Activated CD4-positive, alpha-beta memory T cell treated with anti-CD3 and anti-CD28 coated beads for 36 hours (primary cell): ENCODE measurements at regions not wholly inside any gene's neighbourhood (a gene's known extent, or its start where the extent isn't known, plus 50 kb on each side); places are given as distances from the start of the nearest gene placed in this dataset.
A peak's percentile ranks its signal among the peaks of the same experiment; 100 is the strongest.
"Not testable (repeated sequence)": the region's sequence is repeated elsewhere in the genome, so short reads cannot be mapped to it uniquely, and the experiment has no call there.

Source experiments
- CTCF ChIA-PET: fragments of 350-600 bp; sonication (Branson Sonifier 250); formaldehyde crosslinking; loops from one replicate; lab custom pipeline; 2021; ENCODE audit warnings: antibody characterized with exemption, inconsistent platforms; lab: Charles Lee
- POLR2A ChIA-PET: fragments of 350-600 bp; sonication (Branson Sonifier 250); formaldehyde crosslinking; loops from one replicate; lab custom pipeline; 2021; ENCODE audit warnings: antibody characterized with exemption; lab: Charles Lee
- DNase-seq: peaks from one replicate; pipeline ENCODE4 v3.0.0-alpha.2; 2020
- H3K27ac Mint-ChIP-seq: one replicate; pipeline ENCODE4 v1.8.0; 2021; ENCODE audit warnings: mixed read lengths
- H3K27me3 Mint-ChIP-seq: one replicate; pipeline ENCODE4 v1.8.0; 2021; ENCODE audit warnings: mixed read lengths
- H3K36me3 Mint-ChIP-seq: one replicate; pipeline ENCODE4 v1.8.0; 2021; ENCODE audit warnings: mixed read lengths
- H3K4me1 Mint-ChIP-seq: one replicate; pipeline ENCODE4 v1.8.0; 2021; ENCODE audit warnings: low read depth, mixed read lengths
- H3K4me3 Mint-ChIP-seq: one replicate; pipeline ENCODE4 v1.8.0; 2021; ENCODE audit warnings: mild to moderate bottlenecking, mixed read lengths
- H3K9me3 Mint-ChIP-seq: one replicate; pipeline ENCODE4 v1.8.0; 2021; ENCODE audit warnings: mixed read lengths
- intact Hi-C: fragments of 100-400 bp; cut with micrococcal nuclease; formaldehyde crosslinking; loops from one replicate; pipeline ENCODE4 v1.15.1; 2023

- ChIA-PET POLR2A (no interaction called here), CTCF (no interaction called here)
- no peaks in the 10 kb centered on the region for H3K36me3 Mint-ChIP-seq
- no peak for DNase-seq
- no peak overlapping the region for H3K27ac Mint-ChIP-seq
- intact Hi-C loops, result no loop called here
- peaks cover 3% of the 10 kb centered on the region for H3K9me3 Mint-ChIP-seq
- no peaks in the 10 kb centered on the region for H3K4me1 Mint-ChIP-seq
- no peak overlapping the region for H3K4me3 Mint-ChIP-seq
- H3K27me3 Mint-ChIP-seq, result peaks cover 18% of the 10 kb centered on the region
Observed at GRCh38 chr11:93902921-93903320, 52.5 kb upstream of the VSTM5 start.

- intact Hi-C loops, result no loop called here
- H3K4me3 Mint-ChIP-seq, result no peak overlapping the region
- H3K9me3 Mint-ChIP-seq, result peaks cover 3% of the 10 kb centered on the region
- CTCF ChIA-PET, result interaction anchor here (0.9 kb wide), 1 partner anchor 9 kb away, joined by 4 read pairs; no protein-coding TSS in a partner anchor
- POLR2A ChIA-PET, result no interaction called here
- DNase-seq, result no peak
- H3K36me3 Mint-ChIP-seq, result no peaks in the 10 kb centered on the region
- H3K27ac Mint-ChIP-seq, result no peak overlapping the region
- H3K4me1 Mint-ChIP-seq, result no peaks in the 10 kb centered on the region
- peaks cover 9% of the 10 kb centered on the region for H3K27me3 Mint-ChIP-seq
Observed at GRCh38 chr11:93903989-93904388, 53.6 kb upstream of the VSTM5 start.

DNA sequence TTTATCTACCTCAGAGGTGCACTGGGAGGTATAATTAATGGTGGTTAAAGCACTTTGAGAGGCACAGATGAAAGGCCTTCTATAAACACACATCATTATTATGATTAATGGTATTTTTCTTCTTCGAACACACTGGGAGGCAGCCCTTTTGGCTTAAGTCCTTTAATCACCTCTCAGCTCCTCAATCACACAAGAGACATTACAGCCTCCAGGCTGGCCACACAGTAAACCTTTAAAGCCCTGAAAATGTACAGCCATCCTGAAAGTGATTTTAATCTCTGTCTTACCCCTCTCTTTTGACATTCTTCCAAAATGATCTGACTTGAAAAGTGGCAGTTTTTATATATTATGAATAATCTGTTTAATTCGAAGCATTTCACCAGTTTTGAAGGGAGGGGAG is 54.3 kb upstream of the VSTM5 start:
- ChIA-PET CTCF (no interaction called here), POLR2A (no interaction called here)
- no peaks in the 10 kb centered on the region for H3K4me1 Mint-ChIP-seq
- DNase-seq, result no peak
- H3K36me3 Mint-ChIP-seq, result no peaks in the 10 kb centered on the region
- peaks cover 1% of the 10 kb centered on the region for H3K9me3 Mint-ChIP-seq
- H3K27ac Mint-ChIP-seq, result no peak overlapping the region
- no peak overlapping the region for H3K4me3 Mint-ChIP-seq
- peaks cover 6% of the 10 kb centered on the region for H3K27me3 Mint-ChIP-seq
- intact Hi-C loops, result no loop called here

- H3K4me1 Mint-ChIP-seq, result no peaks in the 10 kb centered on the region
- H3K4me3 Mint-ChIP-seq, result no peak overlapping the region
- ChIA-PET POLR2A (no interaction called here), CTCF (interaction anchor here (2.0 kb wide), 1 partner anchor 10 kb away, joined by 7 read pairs; no protein-coding TSS in a partner anchor)
- H3K27me3 Mint-ChIP-seq, result peaks cover 4% of the 10 kb centered on the region
- intact Hi-C loops, result no loop called here
- no peaks in the 10 kb centered on the region for H3K36me3 Mint-ChIP-seq
- H3K27ac Mint-ChIP-seq, result no peak overlapping the region
- DNase-seq, result no peak
- no peaks in the 10 kb centered on the region for H3K9me3 Mint-ChIP-seq
Observed at GRCh38 chr11:93905384-93905783, 55.0 kb upstream of the VSTM5 start.

DNA sequence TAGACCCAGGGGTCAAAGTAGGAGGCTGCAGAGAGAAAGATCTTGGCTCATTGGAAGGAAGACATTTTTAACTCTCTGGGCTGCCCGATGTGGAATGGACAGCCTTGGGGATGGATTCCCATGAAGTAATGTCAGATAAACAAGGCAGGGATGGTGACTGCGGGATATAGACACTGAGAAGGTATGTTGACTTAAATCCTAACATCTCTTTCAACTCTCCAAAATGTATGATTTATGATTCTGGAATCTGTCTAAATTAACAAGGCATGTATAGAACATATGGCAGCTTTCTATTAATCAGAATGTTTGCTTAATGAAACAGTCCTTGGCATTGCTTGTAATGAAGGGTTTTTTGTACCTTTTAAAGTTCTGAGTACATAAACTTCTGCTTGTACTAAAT is 56.1 kb upstream of the VSTM5 start:
- Mint-ChIP-seq H3K9me3 (no peaks in the 10 kb centered on the region), H3K4me3 (no peak overlapping the region), H3K27me3 (peaks cover 1% of the 10 kb centered on the region), H3K4me1 (no peaks in the 10 kb centered on the region), H3K36me3 (no peaks in the 10 kb centered on the region), H3K27ac (no peak overlapping the region)
- ChIA-PET CTCF (interaction anchor here (2.0 kb wide), 1 partner anchor 11 kb away, joined by 7 read pairs; no protein-coding TSS in a partner anchor), POLR2A (no interaction called here)
- intact Hi-C loops, result no loop called here
- no peak for DNase-seq

DNA sequence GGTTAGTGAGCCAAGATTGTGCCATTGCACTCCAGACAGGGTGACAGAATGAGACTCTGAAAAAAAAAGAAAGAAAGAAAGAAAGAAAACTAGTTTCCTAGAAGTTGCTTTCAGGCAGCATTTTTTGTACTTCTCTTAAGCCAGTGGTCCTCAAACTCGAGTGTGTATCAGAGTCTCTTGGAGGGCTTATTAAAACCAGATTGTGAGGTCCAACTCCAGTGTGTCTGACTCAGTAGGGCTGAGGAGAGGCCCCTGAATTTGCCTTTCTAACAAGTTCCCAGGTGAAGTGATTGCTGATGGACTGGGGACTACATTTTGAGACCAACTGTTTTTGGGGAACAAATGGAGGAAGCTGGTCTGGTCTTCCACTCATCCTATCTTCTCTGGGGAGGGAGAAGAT is 57.5 kb upstream of the VSTM5 start:
- Mint-ChIP-seq H3K4me1 (no peaks in the 10 kb centered on the region), H3K27ac (no peak overlapping the region), H3K27me3 (no peaks in the 10 kb centered on the region), H3K9me3 (no peaks in the 10 kb centered on the region), H3K4me3 (no peak overlapping the region), H3K36me3 (no peaks in the 10 kb centered on the region)
- ChIA-PET CTCF (no interaction called here), POLR2A (no interaction called here)
- no peak for DNase-seq
- intact Hi-C loops, result no loop called here

DNA sequence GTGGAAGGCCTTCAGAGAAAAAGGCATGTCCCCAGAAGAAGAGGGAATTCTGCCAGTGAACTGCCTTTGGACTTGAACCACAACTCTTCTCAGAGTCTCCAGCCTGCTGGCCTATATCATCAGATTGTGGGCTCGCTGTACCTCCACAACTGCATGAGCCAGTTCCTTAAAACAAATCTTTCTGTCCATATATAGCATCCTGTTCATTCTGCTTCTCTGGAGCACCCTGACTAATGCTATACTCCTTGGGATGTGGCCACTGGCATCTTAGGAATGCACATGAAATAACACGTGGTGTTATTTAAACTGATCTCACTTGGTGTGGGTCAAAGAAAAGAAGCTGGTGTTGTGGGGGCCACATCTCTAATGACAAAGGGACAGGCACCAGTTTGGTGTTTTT is 58.3 kb upstream of the VSTM5 start:
- Mint-ChIP-seq H3K27ac (no peak overlapping the region), H3K27me3 (no peaks in the 10 kb centered on the region), H3K36me3 (no peaks in the 10 kb centered on the region), H3K4me1 (no peaks in the 10 kb centered on the region), H3K4me3 (no peak overlapping the region), H3K9me3 (no peaks in the 10 kb centered on the region)
- intact Hi-C loops, result no loop called here
- no peak for DNase-seq
- CTCF ChIA-PET, result no interaction called here
- POLR2A ChIA-PET, result no interaction called here

DNA sequence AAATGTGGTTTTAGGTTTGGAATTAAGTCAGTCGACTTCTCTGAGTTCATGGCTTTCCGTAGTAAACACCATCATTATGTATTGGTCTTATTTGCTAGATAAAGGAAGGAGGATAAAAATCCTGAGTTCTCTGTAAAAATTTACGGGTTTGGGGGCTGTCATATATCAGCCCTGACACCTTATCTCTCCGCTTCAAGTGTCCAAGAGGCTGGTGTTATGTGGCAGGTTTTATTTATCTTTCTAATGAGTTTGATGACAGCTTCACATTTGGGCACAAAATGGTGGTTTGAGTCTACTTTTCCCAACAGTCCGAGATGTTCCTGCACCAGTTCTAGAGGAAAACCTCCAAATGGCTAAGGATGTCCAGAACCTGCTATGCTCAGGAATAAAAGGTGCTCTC is 67.3 kb upstream of the VSTM5 start:
- no peaks in the 10 kb centered on the region for H3K36me3 Mint-ChIP-seq
- no peak overlapping the region for H3K27ac Mint-ChIP-seq
- H3K9me3 Mint-ChIP-seq, result no peaks in the 10 kb centered on the region
- H3K4me3 Mint-ChIP-seq, result no peak overlapping the region
- POLR2A ChIA-PET, result no interaction called here
- no peaks in the 10 kb centered on the region for H3K4me1 Mint-ChIP-seq
- DNase-seq, result no peak
- CTCF ChIA-PET, result no interaction called here
- H3K27me3 Mint-ChIP-seq, result peaks cover 25% of the 10 kb centered on the region
- intact Hi-C loops, result no loop called here

DNA sequence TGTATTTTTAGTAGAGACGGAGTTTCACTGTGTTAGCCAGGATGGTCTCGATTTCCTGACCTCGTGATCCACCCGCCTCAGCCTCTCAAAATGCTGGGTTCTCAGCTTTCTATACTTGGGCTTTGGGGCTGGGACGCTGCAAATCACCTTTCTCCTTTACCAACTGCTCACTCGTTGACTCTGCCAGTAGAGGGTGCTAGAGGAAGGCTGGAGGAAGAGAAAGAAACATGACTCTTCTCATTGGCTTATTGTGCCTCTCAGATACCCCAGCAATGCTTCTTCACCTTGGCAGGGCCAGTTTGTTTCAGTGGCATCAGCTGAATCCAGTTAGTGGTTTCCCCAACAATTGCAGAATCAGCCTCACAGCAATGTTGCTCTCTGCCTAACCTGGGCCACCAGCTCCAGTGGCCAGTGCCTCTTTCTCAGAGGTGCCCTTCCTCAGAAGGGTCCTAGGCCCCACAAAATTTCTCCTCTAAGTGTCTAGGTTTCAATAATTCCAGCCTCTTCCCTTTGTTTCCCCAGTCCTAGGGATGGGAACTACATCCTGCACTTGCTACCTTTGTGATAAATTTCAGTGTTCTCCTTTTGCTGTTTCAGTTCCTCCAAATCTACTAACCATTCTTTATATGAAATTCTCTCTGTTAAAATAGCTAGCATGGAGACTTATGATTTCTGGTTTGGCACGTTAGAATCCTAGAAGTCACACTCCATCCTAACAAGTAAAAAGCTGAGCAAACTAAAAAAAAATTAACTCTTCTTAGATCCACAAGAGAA is 71.5 kb upstream of the VSTM5 start:
- no peaks in the 10 kb centered on the region for H3K36me3 Mint-ChIP-seq
- POLR2A ChIA-PET, result no interaction called here
- H3K4me3 Mint-ChIP-seq, result no peak overlapping the region
- intact Hi-C loops, result loop anchor here (1.0 kb wide), 1 partner anchor 582 kb away; no protein-coding TSS in a partner anchor
- no peak overlapping the region for H3K27ac Mint-ChIP-seq
- H3K4me1 Mint-ChIP-seq, result no peaks in the 10 kb centered on the region
- CTCF ChIA-PET, result interaction anchor here (0.7 to 1.3 kb wide), 4 partner anchors 10 to 583 kb away, joined by 3 to 4 read pairs (median 4); partner anchors contain the start of gene PANX1
- peaks cover 7% of the 10 kb centered on the region for H3K9me3 Mint-ChIP-seq
- peaks cover 23% of the 10 kb centered on the region for H3K27me3 Mint-ChIP-seq
- DNase-seq, result peak; percentile 30

DNA sequence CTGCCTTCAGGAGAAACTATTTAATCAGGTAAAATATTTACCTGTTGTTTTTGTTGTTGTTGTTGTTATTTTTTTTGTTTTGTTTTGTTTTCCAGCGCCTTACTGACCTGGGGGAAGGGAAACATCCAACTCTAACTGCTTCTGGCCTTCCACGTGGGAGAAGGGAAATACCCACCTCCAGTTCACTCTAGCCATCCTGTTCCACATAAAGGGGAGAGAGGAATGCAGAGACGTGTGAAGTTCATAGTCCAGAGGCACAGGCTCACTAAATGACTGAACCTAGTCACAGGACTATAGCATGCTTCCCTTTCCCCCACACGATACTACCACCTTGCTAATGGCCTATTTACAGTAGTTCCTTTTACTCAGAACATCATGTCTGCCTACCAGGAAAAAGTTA is 72.4 kb upstream of the VSTM5 start:
- H3K4me3 Mint-ChIP-seq, result no peak overlapping the region
- no peaks in the 10 kb centered on the region for H3K36me3 Mint-ChIP-seq
- CTCF ChIA-PET, result no interaction called here
- no peaks in the 10 kb centered on the region for H3K4me1 Mint-ChIP-seq
- POLR2A ChIA-PET, result no interaction called here
- H3K27ac Mint-ChIP-seq, result no peak overlapping the region
- no peak for DNase-seq
- intact Hi-C loops, result no loop called here
- peaks cover 20% of the 10 kb centered on the region for H3K27me3 Mint-ChIP-seq
- peaks cover 7% of the 10 kb centered on the region for H3K9me3 Mint-ChIP-seq

DNA sequence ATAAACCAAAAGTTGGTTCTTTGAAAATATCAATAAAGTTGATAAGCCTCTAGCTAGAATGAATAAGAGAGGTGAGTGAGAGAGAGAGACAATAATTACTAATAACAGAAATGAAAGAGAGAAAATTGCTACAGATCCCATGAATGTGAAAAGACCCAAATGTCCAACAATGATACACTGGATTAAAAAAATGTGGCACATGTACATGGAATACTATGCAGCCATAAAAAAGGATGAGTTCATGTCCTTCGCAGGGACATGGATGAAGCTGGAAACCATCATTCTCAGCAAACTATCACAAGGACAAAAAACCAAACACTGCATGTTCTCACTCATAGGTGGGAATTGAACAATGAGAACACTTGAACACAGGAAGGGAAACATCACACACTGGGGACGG is 75.7 kb upstream of the VSTM5 start:
- intact Hi-C loops, POLR2A ChIA-PET, H3K4me3 Mint-ChIP-seq, H3K4me1 Mint-ChIP-seq, H3K27ac Mint-ChIP-seq, H3K36me3 Mint-ChIP-seq, H3K27me3 Mint-ChIP-seq, DNase-seq, H3K9me3 Mint-ChIP-seq, CTCF ChIA-PET: not testable (repeated sequence)

GRCh38 chr11:93929407-93929806 is 79.0 kb upstream of the VSTM5 start:
- ChIA-PET POLR2A (no interaction called here), CTCF (no interaction called here)
- Mint-ChIP-seq H3K27me3 (peaks cover 3% of the 10 kb centered on the region), H3K27ac (no peak overlapping the region), H3K36me3 (no peaks in the 10 kb centered on the region), H3K4me1 (no peaks in the 10 kb centered on the region), H3K9me3 (peaks cover 7% of the 10 kb centered on the region), H3K4me3 (no peak overlapping the region)
- DNase-seq, result no peak
- intact Hi-C loops, result no loop called here

DNA sequence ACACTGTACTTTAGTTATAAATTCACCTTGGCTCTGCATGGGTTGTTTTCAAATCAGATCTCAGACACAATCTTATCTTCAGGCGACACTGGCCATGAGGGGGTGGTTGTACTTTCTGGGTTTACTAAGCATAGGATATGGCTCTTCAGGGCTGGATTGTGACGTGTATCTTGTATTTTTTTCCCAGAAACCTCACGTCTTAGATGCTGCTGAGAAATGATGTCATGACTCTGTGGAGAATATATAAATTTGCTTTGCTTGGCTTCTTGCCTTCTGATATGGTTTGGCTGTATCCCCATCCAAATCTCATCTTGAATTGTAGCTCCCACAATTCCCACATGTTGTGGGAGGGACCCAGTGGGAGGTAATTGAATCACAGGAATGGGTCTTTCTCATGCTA is 82.8 kb upstream of the VSTM5 start:
- no peak for DNase-seq
- H3K4me3 Mint-ChIP-seq, result no peak overlapping the region
- H3K27ac Mint-ChIP-seq, result no peak overlapping the region
- H3K9me3 Mint-ChIP-seq, result no peaks in the 10 kb centered on the region
- H3K4me1 Mint-ChIP-seq, result no peaks in the 10 kb centered on the region
- peaks cover 5% of the 10 kb centered on the region for H3K27me3 Mint-ChIP-seq
- H3K36me3 Mint-ChIP-seq, result no peaks in the 10 kb centered on the region
- CTCF ChIA-PET, result no interaction called here
- intact Hi-C loops, result no loop called here
- POLR2A ChIA-PET, result no interaction called here
